ENCODE measurements at regions not wholly inside any gene's neighbourhood (a gene's known extent, or its start where the extent isn't known, plus 50 kb on each side); places are given as distances from the start of the nearest gene placed in this dataset.

- no peak for TF ChIP-seq CTCF (IDR thresholded peaks at IDR 0.05; ENCODE audit: low read depth, low read length, poor library complexity, severe bottlenecking)
- TF ChIP-seq EZH2phosphoT487 (IDR thresholded peaks at IDR 0.05; ENCODE audit: borderline replicate concordance, low read length), result no peak
Measured at GRCh38 chr9:27963836-27964235, 390.6 kb upstream of the C9orf72 start.

All from DOHH2 (cell line).